ENCODE measurements at regions not wholly inside any gene's neighbourhood (a gene's known extent, or its start where the extent isn't known, plus 50 kb on each side); places are given as distances from the start of the nearest gene placed in this dataset.

DNA sequence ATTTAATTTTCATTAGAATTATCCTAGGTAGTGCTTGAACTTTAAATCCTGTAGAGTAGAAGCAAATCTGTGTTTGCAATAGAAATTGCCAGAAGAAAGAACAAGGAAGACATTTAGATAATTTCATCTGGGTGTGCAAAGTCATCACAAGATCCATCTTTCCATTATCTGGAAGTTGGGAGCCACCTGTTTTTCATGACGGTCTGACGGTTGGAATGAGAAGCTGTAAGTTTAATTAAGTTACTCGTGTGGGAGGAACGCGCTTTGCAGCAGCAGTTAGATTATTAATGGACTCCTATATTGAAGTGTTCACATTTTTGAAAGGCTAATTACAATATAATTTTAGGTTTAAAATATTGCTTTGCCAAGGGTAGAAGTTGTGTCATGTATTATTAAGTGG lies 69.9 kb upstream of the PARD3B start:
- TF ChIP-seq POLR2A (IDR thresholded peaks at IDR 0.05) = no peak
- TF ChIP-seq, protein P1, sequence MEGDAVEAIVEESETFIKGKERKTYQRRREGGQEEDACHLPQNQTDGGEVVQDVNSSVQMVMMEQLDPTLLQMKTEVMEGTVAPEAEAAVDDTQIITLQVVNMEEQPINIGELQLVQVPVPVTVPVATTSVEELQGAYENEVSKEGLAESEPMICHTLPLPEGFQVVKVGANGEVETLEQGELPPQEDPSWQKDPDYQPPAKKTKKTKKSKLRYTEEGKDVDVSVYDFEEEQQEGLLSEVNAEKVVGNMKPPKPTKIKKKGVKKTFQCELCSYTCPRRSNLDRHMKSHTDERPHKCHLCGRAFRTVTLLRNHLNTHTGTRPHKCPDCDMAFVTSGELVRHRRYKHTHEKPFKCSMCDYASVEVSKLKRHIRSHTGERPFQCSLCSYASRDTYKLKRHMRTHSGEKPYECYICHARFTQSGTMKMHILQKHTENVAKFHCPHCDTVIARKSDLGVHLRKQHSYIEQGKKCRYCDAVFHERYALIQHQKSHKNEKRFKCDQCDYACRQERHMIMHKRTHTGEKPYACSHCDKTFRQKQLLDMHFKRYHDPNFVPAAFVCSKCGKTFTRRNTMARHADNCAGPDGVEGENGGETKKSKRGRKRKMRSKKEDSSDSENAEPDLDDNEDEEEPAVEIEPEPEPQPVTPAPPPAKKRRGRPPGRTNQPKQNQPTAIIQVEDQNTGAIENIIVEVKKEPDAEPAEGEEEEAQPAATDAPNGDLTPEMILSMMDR (IDR thresholded peaks at IDR 0.05) = no peak
